H1 (cell line): ENCODE measurements at regions not wholly inside any gene's neighbourhood (a gene's known extent, or its start where the extent isn't known, plus 50 kb on each side); places are given as distances from the start of the nearest gene placed in this dataset.

Source experiments
- ATF2 ChIP-seq: IDR thresholded peaks from 2 replicates; pipeline ENCODE4 v1.6.1; 2012; ENCODE audit warnings: low read length, inconsistent platforms
- BRCA1 ChIP-seq: IDR thresholded peaks from 2 replicates; pipeline ENCODE4 v1.6.1; 2012; ENCODE audit warnings: low read depth, low read length, improper control_type of control experiment
- CEBPB ChIP-seq: IDR thresholded peaks from 2 replicates; pipeline ENCODE4 v1.6.1; 2012; ENCODE audit warnings: low read depth, low read length
- CTCF ChIP-seq, 3 experiments: IDR thresholded peaks; 1 replicate in 2 of 3; 2 replicates in 1 of 3; pipeline versions ENCODE4 v1.5.1 to v1.6.1; 2011; ENCODE audit warnings: low read length in 3 of 3, mild to moderate bottlenecking in 3 of 3, inconsistent platforms in 2 of 3, low read depth in 1 of 3, moderate library complexity in 1 of 3; ENCODE audit not compliant: insufficient read depth in 1 of 3; ENCODE audit errors: control extremely low read depth in 1 of 3
- EZH2 ChIP-seq: fragments of 200-600 bp; sonication (generic); IDR thresholded peaks from 2 replicates; pipeline ENCODE4 v1.7.1; 2012; ENCODE audit warnings: low read depth, mild to moderate bottlenecking, moderate library complexity, low read length, inconsistent platforms; ENCODE audit not compliant: severe bottlenecking
- FOSL1 ChIP-seq: IDR thresholded peaks from 2 replicates; pipeline ENCODE4 v1.6.1; 2011; ENCODE audit warnings: mild to moderate bottlenecking, low read depth, low read length, moderate library complexity; ENCODE audit not compliant: insufficient read depth
- GABPA ChIP-seq: IDR thresholded peaks from 2 replicates; pipeline ENCODE4 v1.6.1; 2011; ENCODE audit warnings: mild to moderate bottlenecking, low read length, moderate library complexity, borderline replicate concordance; ENCODE audit not compliant: insufficient read depth
- JUND ChIP-seq: IDR thresholded peaks from 2 replicates; pipeline ENCODE4 v1.6.1; 2011; ENCODE audit warnings: mild to moderate bottlenecking, improper control_type of control experiment, low read length
- POLR2A ChIP-seq, 2 experiments: IDR thresholded peaks; 1 replicate in 1 of 2; 2 replicates in 1 of 2; pipeline ENCODE4 v1.6.1; 2011; ENCODE audit warnings: low read depth in 2 of 2, low read length in 2 of 2, mild to moderate bottlenecking in 2 of 2; ENCODE audit errors: control extremely low read depth in 1 of 2
- POLR2AphosphoS5 ChIP-seq: IDR thresholded peaks from 2 replicates; pipeline ENCODE4 v1.6.1; 2011; ENCODE audit warnings: low read depth, low read length
- RFX5 ChIP-seq: IDR thresholded peaks from 2 replicates; pipeline ENCODE4 v1.6.1; 2011; ENCODE audit warnings: low read depth, low read length, improper control_type of control experiment, borderline replicate concordance

DNA sequence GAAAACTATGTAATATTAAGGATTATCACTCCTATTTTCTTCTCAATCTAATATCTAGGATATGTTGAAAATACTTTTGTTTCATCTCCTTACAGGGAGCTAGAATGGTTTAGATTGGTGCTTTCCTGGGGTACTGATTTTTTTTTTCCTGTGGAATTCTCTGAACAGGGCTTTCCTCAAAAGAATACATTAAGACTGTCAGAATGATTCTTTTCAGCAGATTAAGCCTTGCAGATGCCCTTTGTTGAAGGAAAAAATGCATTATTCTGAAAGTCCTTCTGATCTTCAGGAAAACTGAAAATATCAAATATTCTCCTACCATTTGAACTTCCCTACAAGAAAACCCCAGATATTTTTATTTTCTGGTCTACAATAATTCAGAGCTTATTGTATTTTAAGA is 178.9 kb downstream of the SOX4 start:
- TF ChIP-seq BRCA1 (no peak), CEBPB (no peak), CTCF (IDR thresholded peaks at IDR 0.05; ENCODE audit: control extremely low read depth in 1 of 3, insufficient read depth in 1 of 3, low read depth in 1 of 3, low read length in 3 of 3) (no peak), FOSL1 (no peak), POLR2A (IDR thresholded peaks at IDR 0.05; ENCODE audit: control extremely low read depth in 1 of 2, low read depth in 2 of 2, low read length in 2 of 2) (no peak), JUND (no peak), EZH2 (no peak), ATF2 (no peak), RFX5 (no peak), POLR2AphosphoS5 (no peak), GABPA (no peak)
